LNCaP clone FGC (cell line): ENCODE measurements at regions not wholly inside any gene's neighbourhood (a gene's known extent, or its start where the extent isn't known, plus 50 kb on each side); places are given as distances from the start of the nearest gene placed in this dataset.

Experiments
- DNase-seq: peaks from one replicate; pipeline ENCODE4 v3.0.0-alpha.2; 2011; ENCODE audit warnings: low read depth
- H3K4me3 ChIP-seq: 2 replicates; pipeline ENCODE4 v1.5.1; 2011; ENCODE audit warnings: mild to moderate bottlenecking, low read depth, low read length, control low read depth
- TF ChIP-seq, protein P1 (sequence below): IDR thresholded peaks from 2 replicates; pipeline ENCODE4 v1.5.1; 2012; ENCODE audit warnings: mild to moderate bottlenecking; ENCODE audit not compliant: control insufficient read depth, insufficient read depth; ENCODE audit errors: extremely low read depth

DNA sequence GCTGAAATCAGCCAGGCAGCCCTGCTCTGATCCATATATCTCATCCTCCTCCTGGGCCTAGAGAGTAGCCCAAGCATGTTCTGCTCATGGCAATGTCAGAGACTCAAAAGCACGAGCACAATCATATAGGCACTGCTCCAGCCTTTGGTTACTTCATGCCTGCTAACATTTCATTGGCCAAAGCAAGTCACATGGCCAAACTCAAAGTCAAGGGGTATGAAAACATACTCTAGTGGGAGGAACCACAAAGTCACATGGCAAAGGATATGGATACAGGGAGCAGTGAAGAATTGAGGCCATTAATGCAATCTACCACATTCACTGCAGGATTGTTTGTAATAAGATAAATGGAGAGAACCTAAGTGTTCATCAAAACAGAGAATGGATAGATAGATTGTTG, 87.8 kb upstream of the SPATS2L start:
- TF ChIP-seq, protein P1, sequence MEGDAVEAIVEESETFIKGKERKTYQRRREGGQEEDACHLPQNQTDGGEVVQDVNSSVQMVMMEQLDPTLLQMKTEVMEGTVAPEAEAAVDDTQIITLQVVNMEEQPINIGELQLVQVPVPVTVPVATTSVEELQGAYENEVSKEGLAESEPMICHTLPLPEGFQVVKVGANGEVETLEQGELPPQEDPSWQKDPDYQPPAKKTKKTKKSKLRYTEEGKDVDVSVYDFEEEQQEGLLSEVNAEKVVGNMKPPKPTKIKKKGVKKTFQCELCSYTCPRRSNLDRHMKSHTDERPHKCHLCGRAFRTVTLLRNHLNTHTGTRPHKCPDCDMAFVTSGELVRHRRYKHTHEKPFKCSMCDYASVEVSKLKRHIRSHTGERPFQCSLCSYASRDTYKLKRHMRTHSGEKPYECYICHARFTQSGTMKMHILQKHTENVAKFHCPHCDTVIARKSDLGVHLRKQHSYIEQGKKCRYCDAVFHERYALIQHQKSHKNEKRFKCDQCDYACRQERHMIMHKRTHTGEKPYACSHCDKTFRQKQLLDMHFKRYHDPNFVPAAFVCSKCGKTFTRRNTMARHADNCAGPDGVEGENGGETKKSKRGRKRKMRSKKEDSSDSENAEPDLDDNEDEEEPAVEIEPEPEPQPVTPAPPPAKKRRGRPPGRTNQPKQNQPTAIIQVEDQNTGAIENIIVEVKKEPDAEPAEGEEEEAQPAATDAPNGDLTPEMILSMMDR, result no peak
- no peak overlapping the region for H3K4me3 ChIP-seq
- no peak for DNase-seq

DNA sequence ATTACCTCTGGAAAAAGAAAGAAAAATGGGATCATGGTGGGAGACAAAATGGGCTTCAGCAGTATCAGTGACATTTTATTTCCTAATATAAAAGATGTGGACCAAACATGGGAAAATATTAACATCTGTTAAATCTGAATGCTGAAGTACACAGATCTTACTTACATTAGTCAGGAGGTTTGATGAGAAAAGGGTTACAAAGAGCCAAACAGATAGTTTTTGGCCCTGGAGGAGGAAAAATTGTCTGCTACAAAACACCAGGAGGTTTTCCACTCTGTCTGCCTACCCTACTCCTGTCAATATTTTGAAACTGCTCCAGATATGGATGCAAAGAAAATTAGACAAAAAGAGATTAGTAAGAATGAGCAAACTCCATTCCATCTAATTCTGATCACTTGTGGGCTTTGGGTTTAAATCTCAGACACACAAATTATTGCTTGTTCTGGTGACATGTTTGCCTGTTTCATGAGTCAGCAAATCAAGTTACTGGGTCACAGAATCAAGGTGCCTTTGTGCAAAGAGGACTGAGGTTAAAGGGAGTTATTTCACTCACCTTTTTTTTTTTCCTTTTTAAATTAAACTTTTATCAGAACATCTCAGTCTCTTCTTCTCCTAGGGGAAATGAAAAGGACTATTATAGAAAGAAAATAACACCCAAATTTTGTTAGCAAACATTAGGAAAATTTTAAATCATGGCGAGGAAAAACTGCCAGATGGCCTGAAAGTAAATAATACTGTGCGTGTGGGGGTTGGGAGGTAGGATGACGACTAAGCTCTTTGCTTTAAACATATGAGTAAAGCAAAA, 87.0 kb upstream of the SPATS2L start:
- no peak overlapping the region for H3K4me3 ChIP-seq
- no peak for DNase-seq
- TF ChIP-seq, protein P1, result no peak

DNA sequence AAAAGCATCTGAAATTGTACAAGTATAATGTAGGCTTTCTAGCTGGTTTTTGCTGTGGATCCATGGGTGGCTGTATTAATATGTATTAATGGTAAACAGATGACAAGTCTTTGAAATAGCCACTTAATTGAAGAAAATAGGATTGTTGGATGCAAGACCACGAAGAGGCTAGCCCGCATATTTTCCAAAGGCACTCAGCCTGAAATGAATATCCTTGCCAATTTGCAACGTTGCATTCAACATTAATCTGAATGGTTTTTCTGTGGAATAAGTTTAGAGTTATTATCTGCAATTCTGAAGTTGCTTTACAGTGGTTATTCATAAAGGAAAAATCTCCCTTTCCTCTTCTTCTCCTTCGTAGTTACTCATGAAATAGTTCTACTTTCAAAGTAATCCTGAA, 86.2 kb upstream of the SPATS2L start:
- no peak for DNase-seq

DNA sequence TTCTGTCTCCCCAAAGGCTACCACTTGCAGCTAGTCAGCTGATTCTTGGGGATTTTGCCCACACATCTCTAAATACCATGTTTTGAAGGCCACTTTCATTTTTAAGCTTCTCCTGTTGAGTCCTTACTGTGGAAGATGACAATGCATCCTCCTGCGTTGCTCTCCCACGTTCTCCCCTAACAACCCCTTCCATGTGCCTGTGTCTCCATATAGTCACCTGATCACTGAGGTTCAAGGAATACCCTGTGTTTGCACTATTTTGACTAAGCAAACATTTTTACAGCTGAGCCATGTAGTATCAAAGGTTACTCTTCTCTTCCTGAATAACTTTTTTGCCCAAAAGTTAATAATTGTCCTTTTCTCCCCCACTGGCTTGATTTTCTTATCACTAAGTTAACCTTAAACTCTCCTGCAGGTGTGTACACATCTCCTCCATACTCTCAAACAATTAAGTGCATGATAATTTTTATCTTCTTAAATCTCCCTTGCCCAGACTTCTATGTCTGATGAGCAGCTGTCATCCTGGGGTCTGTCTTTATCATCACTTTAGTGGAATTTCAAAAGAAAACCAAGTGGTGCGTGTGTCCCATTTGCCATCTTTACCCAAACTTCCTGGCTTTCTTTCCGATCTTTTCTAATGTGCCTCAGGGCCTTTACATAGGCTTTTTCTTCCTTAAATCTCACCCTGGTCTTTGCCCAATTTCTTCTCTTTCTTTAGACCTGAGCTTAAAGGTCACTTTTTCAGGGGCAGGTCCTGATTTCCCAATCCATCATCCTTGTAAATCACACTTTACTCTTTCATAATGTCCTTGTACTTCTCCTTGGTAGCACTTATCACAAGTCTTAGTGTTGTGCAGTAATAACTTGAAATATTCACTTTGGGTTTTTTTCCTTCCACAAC, 85.2 kb upstream of the SPATS2L start:
- TF ChIP-seq, protein P1, result no peak
- no peak for DNase-seq
- no peak overlapping the region for H3K4me3 ChIP-seq

More for the DNA sequence above, 86.2 kb upstream of the SPATS2L start:
- TF ChIP-seq, protein P1, result no peak
- no peak overlapping the region for H3K4me3 ChIP-seq

DNA sequence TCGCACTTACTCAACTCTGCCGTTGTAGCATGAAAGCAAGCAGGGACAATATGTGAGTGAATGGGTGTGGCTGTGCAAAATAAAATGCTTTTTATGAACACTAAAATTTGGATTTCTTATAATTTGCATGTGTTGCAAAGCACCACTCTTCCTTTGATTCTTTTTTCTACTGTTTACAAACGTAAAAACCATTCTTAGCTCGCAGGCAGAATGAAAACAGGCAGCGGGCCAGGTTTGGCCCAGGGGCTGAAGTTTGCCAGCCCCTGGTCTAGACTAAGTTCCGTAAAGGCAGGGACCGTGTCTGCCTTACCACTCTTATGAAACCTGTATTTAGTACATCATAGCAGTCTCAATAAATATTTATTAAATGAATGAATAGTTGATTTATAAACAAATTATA, 83.7 kb upstream of the SPATS2L start:
- no peak overlapping the region for H3K4me3 ChIP-seq
- TF ChIP-seq, protein P1, result no peak
- DNase-seq, result no peak

DNA sequence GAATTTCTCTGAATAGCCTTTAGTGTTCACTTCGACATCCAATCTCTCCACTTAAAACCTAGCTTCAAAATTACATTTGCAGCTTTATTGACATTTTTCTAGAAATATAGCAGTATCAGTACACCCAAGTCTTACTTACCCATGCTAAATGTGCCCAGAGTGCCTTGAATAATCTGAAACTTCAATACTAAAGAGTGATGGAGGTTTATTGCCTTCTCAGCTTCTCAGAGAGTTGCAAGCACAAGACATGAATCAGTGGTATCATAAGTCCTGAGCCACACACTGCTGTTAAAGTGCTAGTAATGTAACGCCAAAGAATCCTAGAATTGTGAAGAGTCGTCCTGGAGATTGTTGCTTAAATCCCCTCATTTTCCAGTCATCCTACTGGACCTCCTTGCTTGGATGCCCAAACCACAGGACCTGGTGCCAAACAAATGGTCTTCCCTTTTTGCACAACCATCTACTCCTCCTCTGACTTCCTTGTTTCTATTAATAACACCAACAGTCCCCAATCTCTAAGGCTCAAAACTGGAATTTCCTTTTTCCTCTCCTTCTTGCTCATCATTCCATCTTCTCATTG, 83.2 kb upstream of the SPATS2L start:
- no peak overlapping the region for H3K4me3 ChIP-seq
- TF ChIP-seq, protein P1, result no peak
- DNase-seq, result no peak
